Psoas muscle (tissue), 7 donors: ENCODE measurements at regions not wholly inside any gene's neighbourhood (a gene's known extent, or its start where the extent isn't known, plus 50 kb on each side); places are given as distances from the start of the nearest gene placed in this dataset.

Experiments used
- ATAC-seq, 4 donors: fragments of 200-7000 bp; cut with Tn5 transposase; one replicate each; pipeline ENCODE4 v1.9.1; 2020; ENCODE audit warnings: moderate library complexity in 3 of 4, mild to moderate bottlenecking in 2 of 4
- DNase-seq, 2 donors: peaks; one replicate each; pipeline ENCODE4 v3.0.0-alpha.2; 2020
- H3K27ac ChIP-seq: fragments of 200-600 bp; one replicate; pipeline ENCODE4 v1.8.0; 2022
- H3K27me3 ChIP-seq, 3 donors: fragments of 200-600 bp in 1 of 3; one replicate each; pipeline versions ENCODE4 v1.6.1 to v1.8.0; 2013 to 2022; ENCODE audit warnings: low read length in 2 of 3, mild to moderate bottlenecking in 2 of 3, moderate library complexity in 1 of 3; ENCODE audit not compliant: insufficient read depth in 3 of 3
- H3K36me3 ChIP-seq, 2 donors: fragments of 200-600 bp in 1 of 2; one replicate each; pipeline versions ENCODE4 v1.6.1 to v1.8.0; 2013 to 2022; ENCODE audit warnings: low read depth in 1 of 2, mild to moderate bottlenecking in 1 of 2, moderate library complexity in 1 of 2; ENCODE audit not compliant: insufficient read depth in 1 of 2
- H3K4me1 ChIP-seq: fragments of 200-600 bp; one replicate; pipeline ENCODE4 v1.8.0; 2022
- H3K4me3 ChIP-seq: fragments of 200-600 bp; one replicate; pipeline ENCODE4 v1.8.0; 2022; ENCODE audit warnings: mild to moderate bottlenecking
- H3K9me3 ChIP-seq: fragments of 200-600 bp; one replicate; pipeline ENCODE4 v1.8.0; 2022
- WGBS, 3 donors: extraction: QIAGEN DNeasy Blood & Tissue Kit; methylation state at CpG; one replicate each; pipeline versions ENCODE4 v1.1.6 to v1.1.7; 2013; 5-methylcytosine and 5-hydroxymethylcytosine counted together
- intact Hi-C, 2 donors: fragments of 100-400 bp; cut with DNase I; formaldehyde crosslinking; loops; one replicate each; pipeline versions ENCODE4 v1.11.0 to v1.14.2; 2022
- TF ChIP-seq, protein P1 (sequence below): fragments of 200-600 bp; IDR thresholded peaks from one replicate; pipeline ENCODE4 v1.8.0; 2022; ENCODE audit warnings: antibody characterized with exemption
- donor health status: healthy with polysubstance abuse.
- donor health status: DM: no; HTN: no; CAD: no; lungs with moderate emphysema.
- donor health status: Bipolar disorder and iron deficiency.
- donor health status: healthy.
- donor health status: DM: yes; HTN: yes; CAD: no.
- donor health status: DM: no; HTN: no; CAD: no.
- donor health status: DM: yes; HTN: yes; CAD: no.

DNA sequence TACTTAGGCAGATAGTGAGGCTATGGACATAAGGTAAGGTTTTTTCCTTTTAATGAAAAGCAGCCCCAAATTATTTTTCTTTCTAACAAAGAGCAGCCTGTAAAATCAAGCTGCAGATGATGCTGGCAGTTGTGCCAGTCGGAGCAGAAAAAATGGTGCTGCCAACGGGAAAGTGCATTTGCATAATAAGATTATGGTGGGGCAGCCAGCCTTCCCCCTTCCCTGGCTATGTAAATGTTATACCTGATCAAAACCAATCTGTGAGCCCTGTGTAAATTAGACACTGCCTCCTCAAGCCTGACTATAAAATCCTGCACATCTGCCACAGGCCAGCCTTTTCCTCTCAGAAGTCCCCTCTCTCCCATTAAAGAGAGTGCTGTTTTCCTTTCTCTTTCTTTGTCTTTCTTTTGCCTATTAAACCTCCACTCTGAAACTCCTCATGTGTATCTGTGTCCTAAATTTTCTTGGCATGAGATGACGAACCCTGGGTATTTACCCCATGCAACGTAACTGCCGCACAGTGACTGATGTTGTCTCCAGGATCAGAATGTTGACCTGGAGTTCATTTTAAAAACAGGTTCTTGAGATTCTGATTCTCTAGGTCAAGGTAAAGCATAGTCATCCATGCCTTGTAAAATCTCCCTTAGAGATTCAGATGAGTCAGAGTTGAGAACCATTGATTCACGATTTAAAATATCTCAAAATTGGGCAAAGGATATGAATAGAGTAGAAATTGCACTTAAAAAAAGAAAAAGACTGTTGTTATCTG lies 167.3 kb upstream of the C1GALT1 start:
- peaks cover 0 to 3% (median 2%) of the 10 kb centered on the region in 3 donors for H3K27me3 ChIP-seq
- no peaks in the 10 kb centered on the region for H3K4me1 ChIP-seq
- TF ChIP-seq, protein P1, sequence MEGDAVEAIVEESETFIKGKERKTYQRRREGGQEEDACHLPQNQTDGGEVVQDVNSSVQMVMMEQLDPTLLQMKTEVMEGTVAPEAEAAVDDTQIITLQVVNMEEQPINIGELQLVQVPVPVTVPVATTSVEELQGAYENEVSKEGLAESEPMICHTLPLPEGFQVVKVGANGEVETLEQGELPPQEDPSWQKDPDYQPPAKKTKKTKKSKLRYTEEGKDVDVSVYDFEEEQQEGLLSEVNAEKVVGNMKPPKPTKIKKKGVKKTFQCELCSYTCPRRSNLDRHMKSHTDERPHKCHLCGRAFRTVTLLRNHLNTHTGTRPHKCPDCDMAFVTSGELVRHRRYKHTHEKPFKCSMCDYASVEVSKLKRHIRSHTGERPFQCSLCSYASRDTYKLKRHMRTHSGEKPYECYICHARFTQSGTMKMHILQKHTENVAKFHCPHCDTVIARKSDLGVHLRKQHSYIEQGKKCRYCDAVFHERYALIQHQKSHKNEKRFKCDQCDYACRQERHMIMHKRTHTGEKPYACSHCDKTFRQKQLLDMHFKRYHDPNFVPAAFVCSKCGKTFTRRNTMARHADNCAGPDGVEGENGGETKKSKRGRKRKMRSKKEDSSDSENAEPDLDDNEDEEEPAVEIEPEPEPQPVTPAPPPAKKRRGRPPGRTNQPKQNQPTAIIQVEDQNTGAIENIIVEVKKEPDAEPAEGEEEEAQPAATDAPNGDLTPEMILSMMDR = no peak
- no peak for ATAC-seq
- H3K27ac ChIP-seq = no peak overlapping the region
- H3K36me3 ChIP-seq = no peaks in the 10 kb centered on the region
- WGBS, 3 donors = 54 to 62% (median 55%) methylated on average over 6 of the region's 6 CpGs
- H3K9me3 ChIP-seq = no peaks in the 10 kb centered on the region
- no peak overlapping the region for H3K4me3 ChIP-seq
- intact Hi-C loops = no loop called here
- no peak for DNase-seq

DNA sequence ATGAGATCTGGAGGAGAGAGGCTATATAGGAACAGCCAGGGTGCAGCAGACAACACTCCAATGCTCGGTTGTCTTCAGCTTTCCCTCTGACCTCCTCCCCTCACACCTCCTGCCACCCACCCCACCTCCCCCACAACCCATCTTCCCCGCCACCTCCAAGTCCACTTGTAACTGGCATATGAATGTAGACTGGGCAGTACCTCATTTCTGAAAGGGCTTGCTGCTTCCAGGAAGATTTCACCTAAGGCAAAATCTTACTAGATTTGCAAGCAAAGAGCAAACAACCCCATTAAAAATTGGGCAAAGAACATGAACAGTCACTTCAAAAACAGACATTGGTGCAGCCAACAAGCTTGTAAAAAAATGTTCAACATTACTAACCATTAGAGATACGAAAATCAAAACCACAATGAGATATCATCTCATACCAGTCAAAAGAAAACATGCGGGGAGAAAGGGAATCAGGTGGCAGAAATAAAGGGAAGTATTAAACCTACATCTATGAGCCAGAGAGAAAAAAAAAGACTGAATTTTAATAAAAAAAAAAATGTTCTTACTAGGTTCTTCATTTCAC lies 164.6 kb upstream of the C1GALT1 start:
- DNase-seq (no peak), ATAC-seq (no peak)
- Histone ChIP-seq H3K27me3 (peaks cover 0 to 1% (median 0%) of the 10 kb centered on the region in 3 donors), H3K36me3 (no peaks in the 10 kb centered on the region), H3K9me3 (no peaks in the 10 kb centered on the region), H3K4me1 (no peaks in the 10 kb centered on the region), H3K27ac (no peak overlapping the region), H3K4me3 (no peak overlapping the region)
- intact Hi-C loops = no loop called here
- TF ChIP-seq, protein P1 = no peak
- WGBS, 3 donors = 61 to 68% (median 67%) methylated on average over 4 of the region's 4 CpGs

DNA sequence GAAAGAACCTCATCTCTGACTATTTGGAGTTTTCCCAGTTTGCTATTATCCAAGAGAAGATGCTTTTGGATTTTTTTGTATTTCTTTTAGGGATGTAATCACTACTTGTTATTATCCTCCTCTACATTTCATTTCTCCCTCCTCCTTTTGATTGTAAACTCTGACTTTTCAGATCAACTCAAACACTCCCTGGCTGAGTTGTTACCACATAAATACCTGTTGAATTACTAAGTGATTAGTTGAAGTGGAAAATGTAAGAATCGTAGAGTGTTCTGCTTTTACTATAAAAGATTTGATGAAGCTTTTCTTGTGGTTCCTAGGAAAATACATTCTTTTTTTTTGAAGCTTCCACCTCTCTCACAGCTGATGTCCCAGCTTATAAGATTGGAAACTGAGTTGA lies 164.1 kb upstream of the C1GALT1 start:
- DNase-seq = no peak
- H3K4me1 ChIP-seq = no peaks in the 10 kb centered on the region
- intact Hi-C loops = no loop called here
- WGBS, 3 donors = 91 to 95% (median 95%) methylated on average over 1 of the region's 1 CpG
- H3K9me3 ChIP-seq = no peaks in the 10 kb centered on the region
- TF ChIP-seq, protein P1 = no peak
- no peak overlapping the region for H3K4me3 ChIP-seq
- H3K27ac ChIP-seq = no peak overlapping the region
- no peaks in the 10 kb centered on the region for H3K36me3 ChIP-seq
- no peaks in the 10 kb centered on the region for H3K27me3 ChIP-seq
- ATAC-seq = no peak

DNA sequence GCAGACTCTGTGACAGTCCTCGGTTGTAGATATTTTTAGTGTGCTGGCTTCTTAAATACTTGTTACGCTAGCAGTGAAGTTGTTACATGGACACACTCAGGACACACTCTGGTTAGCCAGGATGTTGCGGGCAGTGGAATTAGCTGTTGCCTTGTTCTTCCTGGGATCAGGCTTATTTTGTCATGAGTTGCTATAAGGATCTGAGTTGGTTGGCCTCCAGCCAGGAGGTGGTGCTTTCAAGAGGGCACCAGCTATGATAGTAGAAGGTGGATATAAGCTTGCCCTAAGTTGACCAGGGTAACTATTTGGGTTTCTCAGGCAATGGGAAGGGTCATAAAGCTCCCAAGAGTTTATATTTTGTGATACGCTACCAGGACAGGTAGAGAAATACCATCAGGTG lies 150.1 kb upstream of the C1GALT1 start:
- 88 to 92% (median 91%) methylated on average over 4 of the region's 4 CpGs for WGBS, 3 donors

More for the DNA sequence above, 150.1 kb upstream of the C1GALT1 start:
- peaks cover 0 to 1% (median 0%) of the 10 kb centered on the region in 3 donors for H3K27me3 ChIP-seq
- intact Hi-C loops = no loop called here
- no peaks in the 10 kb centered on the region for H3K36me3 ChIP-seq
- no peak overlapping the region for H3K4me3 ChIP-seq
- TF ChIP-seq, protein P1 = no peak
- no peaks in the 10 kb centered on the region for H3K4me1 ChIP-seq
- DNase-seq = no peak
- no peaks in the 10 kb centered on the region for H3K9me3 ChIP-seq
- no peak overlapping the region for H3K27ac ChIP-seq
- no peak for ATAC-seq
